RWPE1 (cell line): ENCODE measurements at regions not wholly inside any gene's neighbourhood (a gene's known extent, or its start where the extent isn't known, plus 50 kb on each side); places are given as distances from the start of the nearest gene placed in this dataset.

ENCODE experiments used
- CTCF ChIA-PET: fragments of 350-600 bp; sonication (Branson Sonifier 250); formaldehyde crosslinking; extraction: SDS; loops from one replicate; lab custom pipeline; 2021; lab: Yijun Ruan, JAX
- POLR2A ChIA-PET: fragments of 400-600 bp; formaldehyde crosslinking; extraction: SDS; loops from one replicate; lab custom pipeline; 2020; ENCODE audit warnings: antibody characterized with exemption; ENCODE audit not compliant: low non-redundant PET; lab: Yijun Ruan, JAX
- DNase-seq: peaks from one replicate; pipeline ENCODE4 v3.0.0; 2012; ENCODE audit warnings: low spot score
- H3K27ac ChIP-seq: fragments of 450-650 bp; 2 replicates; pipeline ENCODE4 v1.5.1; 2017
- CTCF ChIP-seq: fragments of 450-650 bp; conservative IDR thresholded peaks from 2 replicates; pipeline ENCODE4 v1.5.1; 2017; ENCODE audit warnings: low read depth, mild to moderate bottlenecking

GRCh38 chr5:124866355-124867136 is 120.1 kb upstream of the ZNF608 start:
- no peak overlapping the region for H3K27ac ChIP-seq
- ChIA-PET POLR2A (no interaction called here), CTCF (no interaction called here)
- no peak for TF ChIP-seq CTCF
- no peak for DNase-seq

GRCh38 chr5:124867137-124867704 is 120.8 kb upstream of the ZNF608 start:
- H3K27ac ChIP-seq = no peak overlapping the region
- no peak for DNase-seq
- TF ChIP-seq CTCF = no peak
- ChIA-PET CTCF (no interaction called here), POLR2A (no interaction called here)

- ChIA-PET CTCF (interaction anchor here (0.6 kb wide), 1 partner anchor 1198 kb away, joined by 3 read pairs; no protein-coding TSS in a partner anchor), POLR2A (no interaction called here)
- DNase-seq = no peak
- no peak overlapping the region for H3K27ac ChIP-seq
- TF ChIP-seq CTCF = no peak
Measured at GRCh38 chr5:124868676-124869075, 122.2 kb upstream of the ZNF608 start.

GRCh38 chr5:124869426-124870033 is 123.1 kb upstream of the ZNF608 start:
- no peak overlapping the region for H3K27ac ChIP-seq
- no peak for DNase-seq
- TF ChIP-seq CTCF = no peak
- POLR2A ChIA-PET = no interaction called here
- CTCF ChIA-PET = no interaction called here

GRCh38 chr5:124870070-124870469 is 123.6 kb upstream of the ZNF608 start:
- H3K27ac ChIP-seq = no peak overlapping the region
- ChIA-PET POLR2A (no interaction called here), CTCF (no interaction called here)
- no peak for DNase-seq
- no peak for TF ChIP-seq CTCF

GRCh38 chr5:124871303-124871702 is 124.9 kb upstream of the ZNF608 start:
- DNase-seq = no peak
- H3K27ac ChIP-seq = no peak overlapping the region
- ChIA-PET POLR2A (no interaction called here), CTCF (interaction anchor here (0.6 kb wide), 2 partner anchors 46 to 286 kb away, joined by 3 to 5 read pairs; no protein-coding TSS in a partner anchor)
- no peak for TF ChIP-seq CTCF
